WTC11 (cell line): ENCODE measurements at regions not wholly inside any gene's neighbourhood (a gene's known extent, or its start where the extent isn't known, plus 50 kb on each side); places are given as distances from the start of the nearest gene placed in this dataset.
"Not testable (repeated sequence)": the region's sequence is repeated elsewhere in the genome, so short reads cannot be mapped to it uniquely, and the experiment has no call there.

Experiments used
- ATAC-seq: fragments of 200-7000 bp; cut with Tn5 transposase; 2 replicates; pipeline ENCODE4 v1.10.0; 2021; ENCODE audit warnings: mild to moderate bottlenecking, moderate library complexity
- CTCF ChIA-PET: fragments of 300-600 bp; sonication (Branson Sonifier 250); formaldehyde crosslinking; loops from one replicate; lab custom pipeline; 2021; ENCODE audit warnings: antibody characterized with exemption; lab: Charles Lee
- POLR2A ChIA-PET: fragments of 350-600 bp; sonication (Branson Sonifier 250); formaldehyde crosslinking; loops from one replicate; lab custom pipeline; 2021; ENCODE audit warnings: antibody characterized with exemption; lab: Charles Lee
- DNase-seq: peaks from one replicate; pipeline ENCODE4 v3.0.0; 2021; ENCODE audit warnings: low spot score
- H3K27ac Mint-ChIP-seq: 2 replicates; pipeline ENCODE4 v1.8.0; 2021; ENCODE audit warnings: mixed read lengths
- H3K27me3 Mint-ChIP-seq: 2 replicates; pipeline ENCODE4 v1.8.0; 2021; ENCODE audit warnings: low read depth, mild to moderate bottlenecking, moderate library complexity, mixed read lengths
- H3K36me3 Mint-ChIP-seq: 2 replicates; pipeline ENCODE4 v1.8.0; 2021; ENCODE audit warnings: mixed read lengths
- H3K4me1 Mint-ChIP-seq: 2 replicates; pipeline ENCODE4 v1.8.0; 2022; ENCODE audit warnings: mixed read lengths
- H3K4me3 Mint-ChIP-seq: 2 replicates; pipeline ENCODE4 v1.8.0; 2021; ENCODE audit warnings: mild to moderate bottlenecking, moderate library complexity, mixed read lengths
- H3K9me3 Mint-ChIP-seq: 2 replicates; pipeline ENCODE4 v1.8.0; 2021; ENCODE audit warnings: mixed read lengths
- ESRRA ChIP-seq: sonication (generic); formaldehyde crosslinking; IDR thresholded peaks from 2 replicates; pipeline ENCODE4 v1.8.1; 2022; ENCODE audit warnings: mild to moderate bottlenecking, missing genetic modification reagents, borderline replicate concordance
- FOXK1 ChIP-seq: sonication (generic); formaldehyde crosslinking; IDR thresholded peaks from 2 replicates; pipeline ENCODE4 v1.8.0; 2022; ENCODE audit warnings: mild to moderate bottlenecking, moderate library complexity, missing genetic modification reagents
- GRHL2 ChIP-seq: fragments of 250-450 bp; sonication (Bioruptor Pico); IDR thresholded peaks from 2 replicates; pipeline ENCODE4 v1.8.0; 2022; ENCODE audit warnings: mild to moderate bottlenecking, moderate library complexity; ENCODE audit not compliant: insufficient replicate concordance, severe bottlenecking
- JUN ChIP-seq: sonication (generic); formaldehyde crosslinking; IDR thresholded peaks from 2 replicates; pipeline ENCODE4 v1.8.0; 2023; ENCODE audit warnings: mild to moderate bottlenecking, missing genetic modification reagents
- KAT7 ChIP-seq: sonication (generic); formaldehyde crosslinking; IDR thresholded peaks from 2 replicates; pipeline ENCODE4 v1.8.1; 2023; ENCODE audit warnings: missing genetic modification reagents, mild to moderate bottlenecking, borderline replicate concordance
- MXD4 ChIP-seq: fragments of 250-450 bp; sonication (Bioruptor Pico); IDR thresholded peaks from 2 replicates; pipeline ENCODE4 v1.8.0; 2021; ENCODE audit warnings: mild to moderate bottlenecking, moderate library complexity, borderline replicate concordance
- MYBL2 ChIP-seq: sonication (generic); formaldehyde crosslinking; IDR thresholded peaks from 2 replicates; pipeline ENCODE4 v1.8.1; 2023; ENCODE audit warnings: mild to moderate bottlenecking, moderate library complexity, missing genetic modification reagents
- NR2C2 ChIP-seq: sonication (generic); formaldehyde crosslinking; IDR thresholded peaks from 2 replicates; pipeline ENCODE4 v1.8.0; 2022; ENCODE audit warnings: mild to moderate bottlenecking, missing genetic modification reagents
- PRRX2 ChIP-seq: fragments of 250-450 bp; sonication (Bioruptor Pico); IDR thresholded peaks from 2 replicates; pipeline ENCODE4 v1.8.0; 2021; ENCODE audit warnings: mild to moderate bottlenecking
- TEAD4 ChIP-seq: sonication (generic); formaldehyde crosslinking; IDR thresholded peaks from 2 replicates; pipeline ENCODE4 v1.8.0; 2022; ENCODE audit warnings: mild to moderate bottlenecking, missing genetic modification reagents
- TF ChIP-seq, protein P1 (sequence below): fragments of 250-450 bp; sonication (Bioruptor Pico); IDR thresholded peaks from 2 replicates; pipeline ENCODE4 v2.1.2; 2022; ENCODE audit warnings: mild to moderate bottlenecking, moderate library complexity
- TF ChIP-seq, protein P2 (sequence below): fragments of 250-450 bp; sonication (Bioruptor Pico); conservative IDR thresholded peaks from 2 replicates; pipeline ENCODE4 v1.9.0; 2021; ENCODE audit warnings: mild to moderate bottlenecking
- TF ChIP-seq, protein P3 (sequence below): sonication (generic); formaldehyde crosslinking; IDR thresholded peaks from 2 replicates; pipeline ENCODE4 v1.8.0; 2023; ENCODE audit warnings: missing genetic modification reagents, mild to moderate bottlenecking, borderline replicate concordance

DNA sequence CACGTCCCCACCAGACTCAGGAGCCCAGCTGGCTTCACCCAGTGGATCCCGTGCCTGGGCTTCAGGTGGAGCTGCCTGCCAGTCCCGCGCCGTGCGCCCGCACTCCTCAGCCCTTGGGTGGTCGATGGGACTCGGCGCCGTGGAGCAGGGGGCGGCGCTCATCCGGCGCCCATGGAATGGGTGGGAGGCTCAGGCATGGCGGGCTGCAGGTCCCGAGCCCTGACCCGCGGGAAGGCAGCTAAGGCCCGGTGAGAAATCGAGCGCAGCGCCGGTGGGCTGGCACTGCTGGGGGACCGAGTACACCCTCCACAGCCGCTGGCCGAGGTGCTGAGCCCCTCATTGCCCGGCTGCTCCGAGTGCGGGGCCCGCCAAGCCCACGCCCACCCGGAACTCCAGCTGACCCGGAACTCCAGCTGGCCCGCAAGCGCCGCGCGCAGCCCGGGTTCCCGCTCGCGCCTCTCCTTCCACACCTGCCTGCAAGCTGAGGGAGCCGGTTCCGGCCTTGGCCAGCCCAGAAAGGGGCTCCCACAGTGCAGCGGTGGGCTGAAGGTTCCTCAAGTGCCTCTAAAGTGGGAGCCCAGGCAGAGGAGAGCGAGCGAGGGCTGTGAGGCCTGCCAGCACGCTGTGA is 1184.6 kb downstream of the PLA2G4A start:
- POLR2A ChIA-PET, ATAC-seq, H3K9me3 Mint-ChIP-seq, H3K27ac Mint-ChIP-seq, DNase-seq, H3K27me3 Mint-ChIP-seq, H3K4me3 Mint-ChIP-seq, H3K4me1 Mint-ChIP-seq, CTCF ChIA-PET, H3K36me3 Mint-ChIP-seq: not testable (repeated sequence)

DNA sequence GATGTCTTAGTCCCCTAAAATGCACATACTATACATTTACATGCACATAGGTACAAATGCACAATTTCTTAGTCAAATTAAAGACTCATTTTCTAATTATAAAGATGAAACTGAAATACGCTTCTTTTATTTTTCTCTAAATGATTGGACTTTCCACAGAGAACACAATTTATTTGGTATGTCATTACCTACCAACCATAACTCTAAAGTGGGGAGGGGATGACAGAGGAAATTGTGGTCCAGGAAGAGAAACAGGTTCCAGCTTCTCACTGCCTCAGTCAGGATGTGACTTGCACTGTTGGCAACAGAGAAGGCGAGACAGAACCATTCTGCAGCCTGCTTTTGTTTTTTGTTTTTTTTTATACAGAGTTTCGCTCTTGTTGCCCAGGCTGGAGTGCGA is 1189.2 kb downstream of the PLA2G4A start:
- no peaks in the 10 kb centered on the region for H3K27me3 Mint-ChIP-seq
- no peaks in the 10 kb centered on the region for H3K4me1 Mint-ChIP-seq
- DNase-seq (no peak), ATAC-seq (no peak)
- TF ChIP-seq, protein P1, sequence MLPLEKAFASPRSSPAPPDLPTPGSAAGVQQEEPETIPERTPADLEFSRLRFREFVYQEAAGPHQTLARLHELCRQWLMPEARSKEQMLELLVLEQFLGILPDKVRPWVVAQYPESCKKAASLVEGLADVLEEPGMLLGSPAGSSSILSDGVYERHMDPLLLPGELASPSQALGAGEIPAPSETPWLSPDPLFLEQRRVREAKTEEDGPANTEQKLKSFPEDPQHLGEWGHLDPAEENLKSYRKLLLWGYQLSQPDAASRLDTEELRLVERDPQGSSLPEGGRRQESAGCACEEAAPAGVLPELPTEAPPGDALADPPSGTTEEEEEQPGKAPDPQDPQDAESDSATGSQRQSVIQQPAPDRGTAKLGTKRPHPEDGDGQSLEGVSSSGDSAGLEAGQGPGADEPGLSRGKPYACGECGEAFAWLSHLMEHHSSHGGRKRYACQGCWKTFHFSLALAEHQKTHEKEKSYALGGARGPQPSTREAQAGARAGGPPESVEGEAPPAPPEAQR = no peak
- no peak for TF ChIP-seq TEAD4 (CRISPR knock-in tag)
- TF ChIP-seq FOXK1 (CRISPR knock-in tag) = no peak
- no peak for TF ChIP-seq NR2C2 (CRISPR knock-in tag)
- TF ChIP-seq PRRX2 (CRISPR knock-in tag) = no peak
- no peak for TF ChIP-seq JUN (CRISPR knock-in tag)
- no peak for TF ChIP-seq MYBL2 (CRISPR knock-in tag)
- no peak for TF ChIP-seq MXD4 (CRISPR knock-in tag)
- H3K27ac Mint-ChIP-seq = no peak overlapping the region
- peaks cover 3% of the 10 kb centered on the region; the same call in 1 of the 2 replicates for H3K36me3 Mint-ChIP-seq
- ChIA-PET CTCF (no interaction called here), POLR2A (no interaction called here)
- peaks cover 5% of the 10 kb centered on the region for H3K9me3 Mint-ChIP-seq
- H3K4me3 Mint-ChIP-seq = no peak overlapping the region

DNA sequence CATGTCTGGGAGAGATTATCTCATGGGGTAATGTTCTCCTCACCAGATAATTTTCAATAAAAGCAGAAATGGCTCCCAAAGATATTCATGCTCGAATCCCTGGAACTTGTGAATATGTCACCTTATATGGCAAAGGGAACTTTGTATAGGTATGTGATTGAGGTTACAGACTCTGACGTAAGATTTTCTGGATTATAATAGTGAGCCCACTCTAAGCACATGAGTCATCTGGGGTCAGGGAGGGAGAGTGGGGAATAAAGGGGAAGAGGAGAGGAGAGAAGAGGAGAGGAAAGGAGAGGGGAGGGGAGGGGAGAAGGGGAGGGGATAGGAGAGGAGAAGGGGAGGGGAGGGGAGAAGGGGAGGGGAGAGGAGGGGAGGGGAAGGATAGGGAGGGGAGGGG is 1193.9 kb downstream of the PLA2G4A start:
- Mint-ChIP-seq H3K36me3 (no peaks in the 10 kb centered on the region), H3K27ac (no peak overlapping the region), H3K9me3 (no peaks in the 10 kb centered on the region), H3K4me1 (no peaks in the 10 kb centered on the region), H3K4me3 (no peak overlapping the region), H3K27me3 (no peaks in the 10 kb centered on the region)
- DNase-seq = no peak
- ATAC-seq = no peak
- TF ChIP-seq, protein P2, sequence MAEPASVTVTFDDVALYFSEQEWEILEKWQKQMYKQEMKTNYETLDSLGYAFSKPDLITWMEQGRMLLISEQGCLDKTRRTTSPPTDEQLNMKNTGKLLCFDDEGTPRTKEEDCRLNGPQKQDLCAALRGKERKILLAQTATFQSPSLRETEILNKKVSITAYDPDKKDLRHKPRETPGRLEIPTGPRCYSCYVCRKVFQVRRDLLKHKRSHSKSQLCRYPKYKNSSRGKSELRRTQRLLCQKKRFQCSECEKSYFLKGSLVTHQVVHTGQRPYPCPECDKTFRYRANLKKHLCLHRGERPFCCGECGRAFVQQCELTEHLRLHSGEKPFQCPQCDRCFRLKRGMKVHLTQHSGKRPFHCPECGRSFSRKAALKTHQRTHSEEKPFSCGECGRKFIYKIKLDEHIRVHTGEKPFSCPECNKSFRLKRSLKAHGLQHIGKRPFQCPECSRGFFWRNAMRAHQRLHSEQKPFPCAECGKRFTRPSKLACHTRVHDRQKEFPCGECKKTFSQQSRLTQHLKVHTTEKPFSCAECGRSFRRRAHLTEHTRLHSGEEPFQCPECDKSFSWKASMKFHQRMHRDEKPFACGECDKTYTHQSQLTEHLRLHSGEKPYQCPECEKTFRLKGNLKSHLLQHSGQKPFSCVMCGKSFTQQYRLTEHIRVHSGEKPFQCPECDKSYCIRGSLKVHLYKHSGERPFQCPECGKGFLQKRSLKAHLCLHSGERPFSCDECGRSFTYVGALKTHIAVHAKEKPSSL = no peak
- TF ChIP-seq GRHL2 (CRISPR knock-in tag) = no peak
- no peak for TF ChIP-seq KAT7 (CRISPR knock-in tag)
- TF ChIP-seq ESRRA (CRISPR knock-in tag) = no peak
- TF ChIP-seq, protein P3, sequence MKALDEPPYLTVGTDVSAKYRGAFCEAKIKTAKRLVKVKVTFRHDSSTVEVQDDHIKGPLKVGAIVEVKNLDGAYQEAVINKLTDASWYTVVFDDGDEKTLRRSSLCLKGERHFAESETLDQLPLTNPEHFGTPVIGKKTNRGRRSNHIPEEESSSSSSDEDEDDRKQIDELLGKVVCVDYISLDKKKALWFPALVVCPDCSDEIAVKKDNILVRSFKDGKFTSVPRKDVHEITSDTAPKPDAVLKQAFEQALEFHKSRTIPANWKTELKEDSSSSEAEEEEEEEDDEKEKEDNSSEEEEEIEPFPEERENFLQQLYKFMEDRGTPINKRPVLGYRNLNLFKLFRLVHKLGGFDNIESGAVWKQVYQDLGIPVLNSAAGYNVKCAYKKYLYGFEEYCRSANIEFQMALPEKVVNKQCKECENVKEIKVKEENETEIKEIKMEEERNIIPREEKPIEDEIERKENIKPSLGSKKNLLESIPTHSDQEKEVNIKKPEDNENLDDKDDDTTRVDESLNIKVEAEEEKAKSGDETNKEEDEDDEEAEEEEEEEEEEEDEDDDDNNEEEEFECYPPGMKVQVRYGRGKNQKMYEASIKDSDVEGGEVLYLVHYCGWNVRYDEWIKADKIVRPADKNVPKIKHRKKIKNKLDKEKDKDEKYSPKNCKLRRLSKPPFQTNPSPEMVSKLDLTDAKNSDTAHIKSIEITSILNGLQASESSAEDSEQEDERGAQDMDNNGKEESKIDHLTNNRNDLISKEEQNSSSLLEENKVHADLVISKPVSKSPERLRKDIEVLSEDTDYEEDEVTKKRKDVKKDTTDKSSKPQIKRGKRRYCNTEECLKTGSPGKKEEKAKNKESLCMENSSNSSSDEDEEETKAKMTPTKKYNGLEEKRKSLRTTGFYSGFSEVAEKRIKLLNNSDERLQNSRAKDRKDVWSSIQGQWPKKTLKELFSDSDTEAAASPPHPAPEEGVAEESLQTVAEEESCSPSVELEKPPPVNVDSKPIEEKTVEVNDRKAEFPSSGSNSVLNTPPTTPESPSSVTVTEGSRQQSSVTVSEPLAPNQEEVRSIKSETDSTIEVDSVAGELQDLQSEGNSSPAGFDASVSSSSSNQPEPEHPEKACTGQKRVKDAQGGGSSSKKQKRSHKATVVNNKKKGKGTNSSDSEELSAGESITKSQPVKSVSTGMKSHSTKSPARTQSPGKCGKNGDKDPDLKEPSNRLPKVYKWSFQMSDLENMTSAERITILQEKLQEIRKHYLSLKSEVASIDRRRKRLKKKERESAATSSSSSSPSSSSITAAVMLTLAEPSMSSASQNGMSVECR (CRISPR knock-in tag) = no peak
- ChIA-PET POLR2A (no interaction called here), CTCF (no interaction called here)
